GM13977 (cell line): ENCODE measurements at regions not wholly inside any gene's neighbourhood (a gene's known extent, or its start where the extent isn't known, plus 50 kb on each side); places are given as distances from the start of the nearest gene placed in this dataset.

Experiments
- DNase-seq: peaks from one replicate; pipeline ENCODE4 v3.0.0; 2012; ENCODE audit warnings: low spot score
- CTCF ChIP-seq: IDR thresholded peaks from 2 replicates; pipeline ENCODE4 v1.5.1; 2012; ENCODE audit warnings: mild to moderate bottlenecking, control low read depth; ENCODE audit not compliant: insufficient read depth; ENCODE audit errors: extremely low read depth, missing control alignments
- in situ Hi-C: fragments of 300-500 bp; cut with MboI; formaldehyde crosslinking; loops from one replicate; pipeline ENCODE4 v1.12.0; 2022; ENCODE audit warnings: low sequenced_read_pairs, low pct_unique_long_range_greater_than_20kb, mixed read lengths, inconsistent platforms; ENCODE audit not compliant: unreplicated experiment

- DNase-seq = no peak
- in situ Hi-C loops = no loop called here
- no peak for TF ChIP-seq CTCF
These were observed 917.4 kb upstream of the ACO1 start for GRCh38 chr9:31467075-31467474.

- no peak for TF ChIP-seq CTCF
- in situ Hi-C loops = no loop called here
- DNase-seq = no peak
These were observed 914.4 kb upstream of the ACO1 start for GRCh38 chr9:31470051-31470450.

- TF ChIP-seq CTCF = no peak
- no peak for DNase-seq
- in situ Hi-C loops = no loop called here
These were observed 913.4 kb upstream of the ACO1 start for GRCh38 chr9:31471010-31471409.

- no peak for DNase-seq
- in situ Hi-C loops = no loop called here
- TF ChIP-seq CTCF = no peak
These were observed 897.8 kb upstream of the ACO1 start for GRCh38 chr9:31486630-31487029.

GRCh38 chr9:31490551-31491106 lies 893.8 kb upstream of the ACO1 start:
- DNase-seq = no peak
- no peak for TF ChIP-seq CTCF

GRCh38 chr9:31492229-31492628 lies 892.2 kb upstream of the ACO1 start:
- no peak for TF ChIP-seq CTCF
- no peak for DNase-seq
- in situ Hi-C loops = no loop called here

More at GRCh38 chr9:31490551-31491106, 893.8 kb upstream of the ACO1 start:
- in situ Hi-C loops = no loop called here

GRCh38 chr9:31500422-31500821 lies 884.0 kb upstream of the ACO1 start:
- no peak for TF ChIP-seq CTCF
- in situ Hi-C loops = no loop called here
- DNase-seq = no peak
